ENCODE measurements at regions not wholly inside any gene's neighbourhood (a gene's known extent, or its start where the extent isn't known, plus 50 kb on each side); places are given as distances from the start of the nearest gene placed in this dataset.
A peak's percentile ranks its signal among the peaks of the same experiment; 100 is the strongest.

DNA sequence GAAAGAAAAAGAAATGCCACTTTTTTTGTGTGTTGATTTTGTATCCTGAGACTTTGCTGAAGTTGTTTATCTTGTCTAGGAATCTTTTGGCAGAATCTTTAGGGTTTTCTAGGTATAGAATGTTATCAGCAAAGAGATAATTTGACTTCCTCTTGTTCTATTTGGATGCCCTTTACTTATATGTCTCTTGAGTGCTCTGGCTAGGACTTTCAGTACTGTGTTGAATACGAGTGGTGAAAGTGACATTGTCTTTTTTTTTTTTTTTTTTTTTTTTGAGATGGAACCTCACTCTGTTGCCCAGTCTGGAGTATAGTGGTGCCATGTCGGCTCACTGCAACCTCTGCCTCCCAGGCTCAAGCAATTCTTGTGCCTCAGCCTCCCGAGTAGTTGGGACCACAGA is 64.7 kb upstream of the NPHP3 start:
- Mint-ChIP-seq H3K27ac (no peak overlapping the region), H3K27me3 (ENCODE audit: low read depth, poor library complexity) (peaks cover 3% of the 10 kb centered on the region), H3K36me3 (ENCODE audit: low read depth) (no peaks in the 10 kb centered on the region), H3K4me1 (no peaks in the 10 kb centered on the region), H3K9me3 (no peaks in the 10 kb centered on the region), H3K4me3 (no peak overlapping the region)
- TF ChIP-seq, protein P1, sequence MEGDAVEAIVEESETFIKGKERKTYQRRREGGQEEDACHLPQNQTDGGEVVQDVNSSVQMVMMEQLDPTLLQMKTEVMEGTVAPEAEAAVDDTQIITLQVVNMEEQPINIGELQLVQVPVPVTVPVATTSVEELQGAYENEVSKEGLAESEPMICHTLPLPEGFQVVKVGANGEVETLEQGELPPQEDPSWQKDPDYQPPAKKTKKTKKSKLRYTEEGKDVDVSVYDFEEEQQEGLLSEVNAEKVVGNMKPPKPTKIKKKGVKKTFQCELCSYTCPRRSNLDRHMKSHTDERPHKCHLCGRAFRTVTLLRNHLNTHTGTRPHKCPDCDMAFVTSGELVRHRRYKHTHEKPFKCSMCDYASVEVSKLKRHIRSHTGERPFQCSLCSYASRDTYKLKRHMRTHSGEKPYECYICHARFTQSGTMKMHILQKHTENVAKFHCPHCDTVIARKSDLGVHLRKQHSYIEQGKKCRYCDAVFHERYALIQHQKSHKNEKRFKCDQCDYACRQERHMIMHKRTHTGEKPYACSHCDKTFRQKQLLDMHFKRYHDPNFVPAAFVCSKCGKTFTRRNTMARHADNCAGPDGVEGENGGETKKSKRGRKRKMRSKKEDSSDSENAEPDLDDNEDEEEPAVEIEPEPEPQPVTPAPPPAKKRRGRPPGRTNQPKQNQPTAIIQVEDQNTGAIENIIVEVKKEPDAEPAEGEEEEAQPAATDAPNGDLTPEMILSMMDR (IDR thresholded peaks at IDR 0.05): no peak
- DNase-seq: no peak

DNA sequence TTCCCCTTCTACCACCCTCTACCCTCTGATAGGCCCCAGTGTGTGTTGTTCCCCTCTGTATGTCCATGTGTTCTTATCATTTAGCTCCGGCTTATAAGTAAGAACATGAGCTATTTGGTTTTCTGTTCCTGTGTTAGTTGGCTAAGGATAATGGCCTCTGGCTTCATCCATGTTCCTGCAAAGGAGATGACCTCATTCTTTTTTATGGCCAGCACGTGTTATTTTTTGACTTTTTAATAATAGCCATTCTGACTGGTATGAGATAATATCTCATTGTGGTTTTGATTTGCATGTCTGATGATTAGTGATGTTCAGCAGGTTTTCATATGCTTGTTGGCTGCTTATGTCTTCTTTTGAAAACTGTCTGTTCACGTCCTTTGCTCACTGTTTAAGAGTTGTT is 63.1 kb upstream of the NPHP3 start:
- Mint-ChIP-seq H3K36me3 (ENCODE audit: low read depth) (no peaks in the 10 kb centered on the region), H3K27me3 (ENCODE audit: low read depth, poor library complexity) (peaks cover 3% of the 10 kb centered on the region), H3K4me3 (no peak overlapping the region), H3K9me3 (no peaks in the 10 kb centered on the region), H3K27ac (peak overlapping the region; percentile 7), H3K4me1 (no peaks in the 10 kb centered on the region)
- TF ChIP-seq, protein P1 (IDR thresholded peaks at IDR 0.05): no peak
- DNase-seq: no peak

DNA sequence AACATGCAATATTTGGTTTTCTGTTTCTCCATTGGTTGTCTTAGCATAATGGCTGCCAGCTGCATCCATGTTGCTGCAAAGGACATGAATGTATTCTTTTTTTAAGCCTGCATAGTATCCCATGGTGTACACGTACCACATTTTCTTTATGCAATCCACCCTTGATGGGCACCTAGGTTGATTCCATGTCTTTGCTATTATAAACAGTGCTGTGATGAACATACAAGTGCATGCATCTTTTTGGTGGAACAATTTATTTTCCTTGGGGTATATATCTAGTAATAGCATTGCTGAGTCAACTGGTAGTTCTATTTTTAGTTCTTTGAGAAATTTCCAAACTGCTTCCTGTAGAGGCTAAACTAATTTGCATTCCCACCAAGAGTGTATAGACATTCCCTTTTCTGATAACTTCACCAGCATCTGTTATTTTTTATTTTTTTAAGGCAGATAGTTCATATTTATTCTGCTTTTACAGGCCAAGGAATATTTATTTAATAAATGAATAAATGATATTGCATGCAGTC is 62.4 kb upstream of the NPHP3 start:
- H3K36me3 Mint-ChIP-seq (ENCODE audit: low read depth): no peaks in the 10 kb centered on the region
- no peak overlapping the region for H3K4me3 Mint-ChIP-seq
- no peaks in the 10 kb centered on the region for H3K9me3 Mint-ChIP-seq
- no peaks in the 10 kb centered on the region for H3K4me1 Mint-ChIP-seq
- peaks cover 3% of the 10 kb centered on the region for H3K27me3 Mint-ChIP-seq (ENCODE audit: low read depth, poor library complexity)
- TF ChIP-seq, protein P1 (IDR thresholded peaks at IDR 0.05): no peak
- no peak for DNase-seq
- H3K27ac Mint-ChIP-seq: no peak overlapping the region

DNA sequence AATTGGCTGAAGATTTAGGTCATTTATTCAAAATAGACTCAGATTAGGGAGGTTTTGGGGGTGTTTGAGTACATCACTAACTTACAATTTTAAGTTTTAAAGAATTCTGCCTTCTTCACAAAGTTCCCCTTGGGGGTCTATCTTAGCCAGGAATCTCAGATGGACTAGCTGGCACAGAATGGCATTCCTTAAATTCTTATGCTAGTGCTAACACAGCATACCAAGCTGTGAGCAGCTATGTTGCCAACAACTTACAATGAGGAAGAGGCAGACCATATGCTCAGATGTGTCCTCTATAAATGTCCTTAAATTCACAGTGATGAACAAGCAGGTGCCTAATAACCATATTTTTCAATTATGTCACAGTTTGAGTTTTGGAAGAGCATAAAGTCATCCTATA is 60.9 kb upstream of the NPHP3 start:
- Mint-ChIP-seq H3K27me3 (ENCODE audit: low read depth, poor library complexity) (peaks cover 3% of the 10 kb centered on the region), H3K9me3 (no peaks in the 10 kb centered on the region), H3K27ac (no peak overlapping the region), H3K4me3 (no peak overlapping the region), H3K36me3 (ENCODE audit: low read depth) (no peaks in the 10 kb centered on the region), H3K4me1 (no peaks in the 10 kb centered on the region)
- TF ChIP-seq, protein P1 (IDR thresholded peaks at IDR 0.05): no peak
- no peak for DNase-seq

DNA sequence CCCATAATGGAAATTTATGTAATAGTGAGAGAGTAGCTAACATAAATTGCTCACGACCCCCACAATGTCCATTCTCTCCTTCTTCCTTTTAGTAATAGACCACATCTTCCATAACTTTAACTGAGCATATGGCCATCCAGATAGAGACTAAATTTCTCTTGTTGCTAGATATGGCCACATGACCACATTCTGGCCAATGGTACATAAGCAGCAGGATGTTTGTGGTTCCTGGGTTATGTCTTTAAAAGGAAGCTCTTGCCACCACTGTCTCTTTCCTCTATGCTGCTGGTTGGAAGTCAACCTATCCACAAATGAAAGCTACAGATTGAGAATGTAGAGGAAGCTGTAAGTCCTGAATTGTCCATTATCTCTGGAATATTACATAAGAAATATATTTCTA is 59.7 kb upstream of the NPHP3 start:
- H3K9me3 Mint-ChIP-seq: no peaks in the 10 kb centered on the region
- H3K36me3 Mint-ChIP-seq (ENCODE audit: low read depth): no peaks in the 10 kb centered on the region
- H3K27me3 Mint-ChIP-seq (ENCODE audit: low read depth, poor library complexity): peaks cover 6% of the 10 kb centered on the region
- no peak for DNase-seq
- no peak overlapping the region for H3K27ac Mint-ChIP-seq
- TF ChIP-seq, protein P1 (IDR thresholded peaks at IDR 0.05): no peak
- no peaks in the 10 kb centered on the region for H3K4me1 Mint-ChIP-seq
- no peak overlapping the region for H3K4me3 Mint-ChIP-seq

DNA sequence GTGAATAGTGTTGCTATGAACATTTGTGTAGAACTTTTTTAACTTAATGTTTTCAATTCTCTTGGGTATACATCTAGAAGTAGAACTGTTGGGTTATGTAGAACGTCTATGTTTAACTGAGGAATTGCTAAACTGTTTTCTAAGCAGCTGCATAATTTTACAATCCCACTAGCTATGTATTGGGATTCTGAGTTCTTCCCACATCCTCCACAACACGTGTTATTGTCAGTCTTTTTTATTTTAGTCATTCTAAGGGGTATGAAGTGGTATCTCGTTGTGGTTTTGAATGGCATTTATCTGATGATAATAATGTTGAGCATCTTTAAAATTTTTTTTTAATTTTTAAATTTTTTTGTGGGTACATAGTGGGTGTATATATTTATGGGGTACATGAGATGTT is 55.0 kb upstream of the NPHP3 start:
- TF ChIP-seq, protein P1 (IDR thresholded peaks at IDR 0.05): no peak
- Mint-ChIP-seq H3K9me3 (no peaks in the 10 kb centered on the region), H3K27ac (no peak overlapping the region), H3K4me3 (no peak overlapping the region), H3K27me3 (ENCODE audit: low read depth, poor library complexity) (peaks cover 4% of the 10 kb centered on the region), H3K36me3 (ENCODE audit: low read depth) (no peaks in the 10 kb centered on the region), H3K4me1 (peaks cover 3% of the 10 kb centered on the region)
- DNase-seq: no peak
